OCI-LY1 (cell line): ENCODE measurements at regions not wholly inside any gene's neighbourhood (a gene's known extent, or its start where the extent isn't known, plus 50 kb on each side); places are given as distances from the start of the nearest gene placed in this dataset.

Source experiments
- CTCF ChIP-seq: fragments of 200-600 bp; sonication (generic), shearing (Covaris generic); IDR thresholded peaks from 2 replicates; pipeline ENCODE4 v1.5.1; 2017; ENCODE audit warnings: mild to moderate bottlenecking, antibody characterized with exemption, low read length, moderate library complexity, mixed read lengths
- EZH2 ChIP-seq: fragments of 200-600 bp; sonication (generic), shearing (Covaris generic); IDR thresholded peaks from 2 replicates; pipeline ENCODE4 v1.8.0; 2017; ENCODE audit warnings: borderline replicate concordance, mixed run types, mild to moderate bottlenecking, antibody characterized with exemption, low read length, moderate library complexity, mixed read lengths

GRCh38 chr3:76523337-76523736 is 516.6 kb upstream of the ROBO2 start:
- TF ChIP-seq CTCF = no peak
- TF ChIP-seq EZH2 = no peak
